GM12873 (cell line): ENCODE measurements at regions not wholly inside any gene's neighbourhood (a gene's known extent, or its start where the extent isn't known, plus 50 kb on each side); places are given as distances from the start of the nearest gene placed in this dataset.

Experiments used
- TF ChIP-seq, protein P1 (sequence below): IDR thresholded peaks from 2 replicates; pipeline ENCODE4 v1.5.1; 2012; ENCODE audit warnings: low read depth, mild to moderate bottlenecking, moderate library complexity, low read length, control low read depth; ENCODE audit not compliant: insufficient read depth; ENCODE audit errors: missing control alignments

GRCh38 chr10:36063396-36063795 lies 421.3 kb upstream of the FZD8 start:
- TF ChIP-seq, protein P1, sequence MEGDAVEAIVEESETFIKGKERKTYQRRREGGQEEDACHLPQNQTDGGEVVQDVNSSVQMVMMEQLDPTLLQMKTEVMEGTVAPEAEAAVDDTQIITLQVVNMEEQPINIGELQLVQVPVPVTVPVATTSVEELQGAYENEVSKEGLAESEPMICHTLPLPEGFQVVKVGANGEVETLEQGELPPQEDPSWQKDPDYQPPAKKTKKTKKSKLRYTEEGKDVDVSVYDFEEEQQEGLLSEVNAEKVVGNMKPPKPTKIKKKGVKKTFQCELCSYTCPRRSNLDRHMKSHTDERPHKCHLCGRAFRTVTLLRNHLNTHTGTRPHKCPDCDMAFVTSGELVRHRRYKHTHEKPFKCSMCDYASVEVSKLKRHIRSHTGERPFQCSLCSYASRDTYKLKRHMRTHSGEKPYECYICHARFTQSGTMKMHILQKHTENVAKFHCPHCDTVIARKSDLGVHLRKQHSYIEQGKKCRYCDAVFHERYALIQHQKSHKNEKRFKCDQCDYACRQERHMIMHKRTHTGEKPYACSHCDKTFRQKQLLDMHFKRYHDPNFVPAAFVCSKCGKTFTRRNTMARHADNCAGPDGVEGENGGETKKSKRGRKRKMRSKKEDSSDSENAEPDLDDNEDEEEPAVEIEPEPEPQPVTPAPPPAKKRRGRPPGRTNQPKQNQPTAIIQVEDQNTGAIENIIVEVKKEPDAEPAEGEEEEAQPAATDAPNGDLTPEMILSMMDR = no peak

DNA sequence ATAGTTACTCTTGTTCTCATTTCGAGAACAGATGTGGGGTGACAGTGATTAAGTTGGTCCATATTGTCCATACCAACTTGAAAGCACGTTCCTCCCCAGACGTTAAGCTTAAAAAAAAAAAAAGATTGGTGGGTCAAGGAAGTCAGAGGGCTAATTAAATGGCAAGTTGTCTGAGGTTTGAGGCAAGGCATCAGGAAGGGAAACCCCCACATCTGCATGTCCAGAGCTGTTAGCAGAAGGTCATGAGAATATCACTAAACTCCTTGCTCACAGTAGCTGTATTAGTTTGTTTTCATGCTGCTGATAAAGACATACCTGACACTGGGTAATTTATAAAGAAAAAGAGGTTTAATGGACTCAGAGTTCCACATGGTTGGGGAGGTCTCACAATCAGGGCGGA lies 415.6 kb upstream of the FZD8 start:
- TF ChIP-seq, protein P1 = no peak

DNA sequence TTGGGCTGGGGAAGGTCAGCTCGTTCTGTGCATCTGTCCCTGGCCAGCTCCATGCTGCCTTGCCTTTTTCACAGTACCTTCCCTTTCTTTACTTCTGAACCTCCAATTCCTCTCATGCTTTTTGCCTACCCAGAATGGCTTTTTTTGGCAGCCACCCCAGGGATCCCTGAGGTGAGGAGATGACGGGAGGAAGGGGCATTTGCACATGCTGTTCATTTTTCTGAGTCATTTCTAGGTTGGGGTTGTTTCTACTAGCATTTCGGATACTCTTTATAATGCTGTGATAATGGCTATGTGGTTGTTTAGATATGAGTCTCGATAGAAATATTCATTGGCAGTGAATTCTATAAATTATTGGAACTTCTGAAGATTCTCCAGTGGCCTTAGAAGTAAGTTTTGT lies 415.1 kb upstream of the FZD8 start:
- TF ChIP-seq, protein P1 = no peak

GRCh38 chr10:36053775-36054174 lies 411.7 kb upstream of the FZD8 start:
- TF ChIP-seq, protein P1 = no peak

- TF ChIP-seq, protein P1 = no peak
Measured at GRCh38 chr10:36053271-36053670, 411.2 kb upstream of the FZD8 start.

DNA sequence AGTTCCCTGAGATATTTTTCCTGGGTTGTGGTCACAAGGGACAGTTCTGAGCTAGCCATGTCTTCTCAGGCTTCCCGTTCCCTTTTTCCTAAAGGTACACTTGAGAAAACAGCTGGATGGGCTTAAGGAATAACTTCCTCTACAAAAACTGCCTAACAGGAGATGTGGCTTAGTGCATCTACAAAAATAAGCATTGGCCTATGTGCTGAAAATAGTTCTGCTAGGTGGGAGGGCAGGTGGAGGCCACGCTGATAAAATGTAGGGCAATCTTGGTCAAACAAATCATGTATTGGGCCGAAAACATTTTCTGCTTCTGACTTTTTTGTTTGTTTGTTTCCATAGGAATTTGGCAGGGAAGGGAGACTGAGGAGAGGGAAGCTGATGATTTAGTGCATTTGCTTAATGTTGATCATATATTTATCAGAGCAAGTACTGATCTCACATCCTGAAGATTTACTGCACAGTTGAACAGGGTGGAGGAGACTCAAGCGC lies 409.4 kb upstream of the FZD8 start:
- TF ChIP-seq, protein P1 = no peak

DNA sequence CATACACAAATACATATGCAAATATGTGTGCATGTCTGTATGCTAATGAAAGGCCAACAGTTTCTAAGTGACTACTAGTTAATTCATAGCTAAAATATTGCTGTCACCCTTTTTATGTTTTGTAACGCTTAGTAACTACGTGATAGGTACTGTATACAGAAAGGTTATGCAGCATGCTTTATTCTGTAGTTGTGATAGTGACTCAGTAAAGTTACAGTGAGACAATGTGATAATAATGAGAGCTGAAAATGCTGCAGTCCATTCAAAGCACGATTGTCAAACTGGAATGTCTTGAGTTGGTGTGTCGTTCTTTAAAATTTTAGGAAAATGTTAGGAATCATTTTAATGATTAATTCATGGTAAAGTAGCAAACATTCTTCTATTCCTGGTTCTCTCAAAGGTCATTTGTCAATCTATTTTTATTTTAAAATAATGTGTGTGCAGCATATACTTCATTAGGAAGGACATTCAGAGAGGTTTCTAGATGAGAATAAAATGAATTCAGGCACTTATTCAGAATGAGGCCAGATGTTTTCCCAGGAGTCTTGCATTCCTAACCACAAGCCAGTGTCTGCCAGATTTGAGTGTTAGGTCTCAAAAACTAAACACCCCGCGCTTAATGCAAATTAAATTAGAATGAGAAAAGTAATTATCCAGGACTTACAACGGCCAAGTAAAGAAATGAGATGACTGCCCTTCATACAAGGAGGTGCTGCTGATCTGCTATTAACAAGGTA lies 408.8 kb upstream of the FZD8 start:
- TF ChIP-seq, protein P1 = no peak
